GM18502 (cell line): ENCODE measurements at regions not wholly inside any gene's neighbourhood (a gene's known extent, or its start where the extent isn't known, plus 50 kb on each side); places are given as distances from the start of the nearest gene placed in this dataset.

ENCODE experiments used
- ATAC-seq: cut with Tn5 transposase; IDR thresholded peaks from one replicate; pipeline ENCODE4 v1.9.1; 2021; ENCODE audit warnings: mild to moderate bottlenecking; ENCODE audit not compliant: unreplicated experiment, poor library complexity

- no peak for ATAC-seq
Measured at GRCh38 chrX:36436361-36436760, 516.8 kb downstream of the CFAP47 start.

- no peak for ATAC-seq
Measured at GRCh38 chrX:36443007-36443406, 523.5 kb downstream of the CFAP47 start.

- ATAC-seq, result no peak
Measured at GRCh38 chrX:36445566-36445965, 526.0 kb downstream of the CFAP47 start.

- ATAC-seq, result no peak
Measured at GRCh38 chrX:36462142-36462541, 542.6 kb downstream of the CFAP47 start.

GRCh38 chrX:36480441-36480990 is 527.6 kb upstream of the FAM47C start:
- ATAC-seq, result no peak

GRCh38 chrX:36501169-36501702 is 506.9 kb upstream of the FAM47C start:
- ATAC-seq, result no peak

GRCh38 chrX:36504625-36505024 is 503.5 kb upstream of the FAM47C start:
- no peak for ATAC-seq

- ATAC-seq, result no peak
Measured at GRCh38 chrX:36508042-36508441, 500.1 kb upstream of the FAM47C start.

GRCh38 chrX:36510736-36511135 is 497.4 kb upstream of the FAM47C start:
- ATAC-seq, result no peak

GRCh38 chrX:36528661-36529060 is 479.5 kb upstream of the FAM47C start:
- no peak for ATAC-seq

GRCh38 chrX:36534900-36535299 is 473.3 kb upstream of the FAM47C start:
- no peak for ATAC-seq

- no peak for ATAC-seq
Measured at GRCh38 chrX:36543499-36543898, 464.7 kb upstream of the FAM47C start.

GRCh38 chrX:36562986-36563385 is 445.2 kb upstream of the FAM47C start:
- no peak for ATAC-seq

- no peak for ATAC-seq
Measured at GRCh38 chrX:36568946-36569345, 439.2 kb upstream of the FAM47C start.

- ATAC-seq, result no peak
Measured at GRCh38 chrX:36573720-36574119, 434.4 kb upstream of the FAM47C start.

GRCh38 chrX:36575670-36576069 is 432.5 kb upstream of the FAM47C start:
- no peak for ATAC-seq

GRCh38 chrX:36577006-36577405 is 431.2 kb upstream of the FAM47C start:
- no peak for ATAC-seq

GRCh38 chrX:36581030-36581429 is 427.1 kb upstream of the FAM47C start:
- no peak for ATAC-seq

- no peak for ATAC-seq
Measured at GRCh38 chrX:36583674-36584073, 424.5 kb upstream of the FAM47C start.

GRCh38 chrX:36609616-36610585 is 398.3 kb upstream of the FAM47C start:
- no peak for ATAC-seq

- no peak for ATAC-seq
Measured at GRCh38 chrX:36626898-36627297, 381.3 kb upstream of the FAM47C start.
